Activated naive CD8-positive, alpha-beta T cell treated with anti-CD3 and anti-CD28 coated beads, Interleukin-2, amount 10 ng/mL, durations not matched to agents 7 days and 5 days (primary cell): ENCODE measurements at regions not wholly inside any gene's neighbourhood (a gene's known extent, or its start where the extent isn't known, plus 50 kb on each side); places are given as distances from the start of the nearest gene placed in this dataset.

ENCODE experiments used
- ATAC-seq: fragments of 150-1000 bp; cut with Tn5 transposase; one replicate; pipeline ENCODE4 v1.10.0; 2021; ENCODE audit warnings: low read depth, moderate library complexity
- POLR2A ChIA-PET: fragments of 350-600 bp; sonication (Branson Sonifier 250); formaldehyde crosslinking; loops from one replicate; lab custom pipeline; 2021; ENCODE audit warnings: antibody characterized with exemption; lab: Charles Lee
- DNase-seq: peaks from one replicate; pipeline ENCODE4 v3.0.0; 2021
- H3K27ac Mint-ChIP-seq: one replicate; pipeline ENCODE4 v1.8.0; 2022; ENCODE audit warnings: mild to moderate bottlenecking, mixed read lengths
- H3K27me3 Mint-ChIP-seq: one replicate; pipeline ENCODE4 v1.8.0; 2022; ENCODE audit warnings: mild to moderate bottlenecking, moderate library complexity, mixed read lengths
- H3K36me3 Mint-ChIP-seq: one replicate; pipeline ENCODE4 v1.8.0; 2021; ENCODE audit warnings: mild to moderate bottlenecking, mixed read lengths
- H3K4me1 Mint-ChIP-seq: one replicate; pipeline ENCODE4 v1.8.0; 2021; ENCODE audit warnings: mixed read lengths
- H3K4me3 Mint-ChIP-seq: one replicate; pipeline ENCODE4 v1.8.0; 2022; ENCODE audit warnings: mild to moderate bottlenecking, moderate library complexity, mixed read lengths
- H3K9me3 Mint-ChIP-seq: one replicate; pipeline ENCODE4 v1.8.0; 2021; ENCODE audit warnings: mixed read lengths

GRCh38 chr22:47323518-47323917 is 561.1 kb downstream of the TBC1D22A start:
- DNase-seq (no peak), ATAC-seq (no peak)
- no peak overlapping the region for H3K4me3 Mint-ChIP-seq
- no peak overlapping the region for H3K27ac Mint-ChIP-seq
- no peaks in the 10 kb centered on the region for H3K27me3 Mint-ChIP-seq
- POLR2A ChIA-PET, result no interaction called here
- H3K4me1 Mint-ChIP-seq, result no peaks in the 10 kb centered on the region
- H3K9me3 Mint-ChIP-seq, result peaks cover 3% of the 10 kb centered on the region
- H3K36me3 Mint-ChIP-seq, result no peaks in the 10 kb centered on the region

- ATAC-seq (no peak), DNase-seq (no peak)
- no peak overlapping the region for H3K27ac Mint-ChIP-seq
- H3K4me1 Mint-ChIP-seq, result no peaks in the 10 kb centered on the region
- H3K9me3 Mint-ChIP-seq, result peaks cover 3% of the 10 kb centered on the region
- H3K4me3 Mint-ChIP-seq, result no peak overlapping the region
- POLR2A ChIA-PET, result no interaction called here
- H3K36me3 Mint-ChIP-seq, result no peaks in the 10 kb centered on the region
- H3K27me3 Mint-ChIP-seq, result no peaks in the 10 kb centered on the region
Measured at GRCh38 chr22:47322854-47323253, 560.4 kb downstream of the TBC1D22A start.

- Mint-ChIP-seq H3K27ac (no peak overlapping the region), H3K4me3 (no peak overlapping the region), H3K4me1 (no peaks in the 10 kb centered on the region), H3K36me3 (no peaks in the 10 kb centered on the region), H3K27me3 (no peaks in the 10 kb centered on the region), H3K9me3 (peaks cover 3% of the 10 kb centered on the region)
- POLR2A ChIA-PET, result no interaction called here
- DNase-seq (no peak), ATAC-seq (no peak)
Measured at GRCh38 chr22:47320560-47320959, 558.1 kb downstream of the TBC1D22A start.

- Mint-ChIP-seq H3K36me3 (no peaks in the 10 kb centered on the region), H3K4me1 (no peaks in the 10 kb centered on the region), H3K9me3 (peaks cover 5% of the 10 kb centered on the region), H3K27me3 (peaks cover 4% of the 10 kb centered on the region), H3K27ac (no peak overlapping the region), H3K4me3 (no peak overlapping the region)
- DNase-seq, result no peak
- no peak for ATAC-seq
- POLR2A ChIA-PET, result no interaction called here
Measured at GRCh38 chr22:47318041-47318737, 555.7 kb downstream of the TBC1D22A start.

GRCh38 chr22:47315862-47316419 is 553.5 kb downstream of the TBC1D22A start:
- H3K4me3 Mint-ChIP-seq, result no peak overlapping the region
- ATAC-seq (no peak), DNase-seq (no peak)
- H3K36me3 Mint-ChIP-seq, result no peaks in the 10 kb centered on the region
- H3K27ac Mint-ChIP-seq, result no peak overlapping the region
- H3K4me1 Mint-ChIP-seq, result no peaks in the 10 kb centered on the region
- POLR2A ChIA-PET, result no interaction called here
- H3K27me3 Mint-ChIP-seq, result peaks cover 6% of the 10 kb centered on the region
- peaks cover 5% of the 10 kb centered on the region for H3K9me3 Mint-ChIP-seq

- POLR2A ChIA-PET, result no interaction called here
- no peak for ATAC-seq
- no peak overlapping the region for H3K4me3 Mint-ChIP-seq
- H3K27ac Mint-ChIP-seq, result no peak overlapping the region
- H3K27me3 Mint-ChIP-seq, result peaks cover 6% of the 10 kb centered on the region
- peaks cover 5% of the 10 kb centered on the region for H3K9me3 Mint-ChIP-seq
- H3K4me1 Mint-ChIP-seq, result no peaks in the 10 kb centered on the region
- H3K36me3 Mint-ChIP-seq, result no peaks in the 10 kb centered on the region
- no peak for DNase-seq
Measured at GRCh38 chr22:47310601-47311000, 548.2 kb downstream of the TBC1D22A start.

GRCh38 chr22:47309946-47310345 is 547.5 kb downstream of the TBC1D22A start:
- Mint-ChIP-seq H3K4me1 (no peaks in the 10 kb centered on the region), H3K9me3 (peaks cover 4% of the 10 kb centered on the region), H3K27ac (no peak overlapping the region), H3K4me3 (no peak overlapping the region), H3K36me3 (no peaks in the 10 kb centered on the region), H3K27me3 (peaks cover 6% of the 10 kb centered on the region)
- DNase-seq, result no peak
- POLR2A ChIA-PET, result no interaction called here
- no peak for ATAC-seq

GRCh38 chr22:47309476-47309875 is 547.0 kb downstream of the TBC1D22A start:
- Mint-ChIP-seq H3K27me3 (peaks cover 6% of the 10 kb centered on the region), H3K4me3 (no peak overlapping the region)
- POLR2A ChIA-PET, result no interaction called here

GRCh38 chr22:47308886-47309285 is 546.4 kb downstream of the TBC1D22A start:
- no peaks in the 10 kb centered on the region for H3K36me3 Mint-ChIP-seq
- H3K27ac Mint-ChIP-seq, result no peak overlapping the region
- H3K4me3 Mint-ChIP-seq, result no peak overlapping the region
- POLR2A ChIA-PET, result no interaction called here
- no peak for ATAC-seq
- H3K9me3 Mint-ChIP-seq, result peaks cover 3% of the 10 kb centered on the region
- peaks cover 2% of the 10 kb centered on the region for H3K27me3 Mint-ChIP-seq
- no peaks in the 10 kb centered on the region for H3K4me1 Mint-ChIP-seq
- no peak for DNase-seq

More at GRCh38 chr22:47309476-47309875, 547.0 kb downstream of the TBC1D22A start:
- no peak for ATAC-seq
- DNase-seq, result no peak
- no peak overlapping the region for H3K27ac Mint-ChIP-seq
- no peaks in the 10 kb centered on the region for H3K36me3 Mint-ChIP-seq
- H3K4me1 Mint-ChIP-seq, result no peaks in the 10 kb centered on the region
- H3K9me3 Mint-ChIP-seq, result peaks cover 3% of the 10 kb centered on the region

- H3K27me3 Mint-ChIP-seq, result peaks cover 2% of the 10 kb centered on the region
- H3K27ac Mint-ChIP-seq, result no peak overlapping the region
- no peak overlapping the region for H3K4me3 Mint-ChIP-seq
- peaks cover 3% of the 10 kb centered on the region for H3K9me3 Mint-ChIP-seq
- H3K36me3 Mint-ChIP-seq, result no peaks in the 10 kb centered on the region
- DNase-seq, result no peak
- H3K4me1 Mint-ChIP-seq, result no peaks in the 10 kb centered on the region
- POLR2A ChIA-PET, result no interaction called here
- ATAC-seq, result no peak
Measured at GRCh38 chr22:47307822-47308221, 545.4 kb downstream of the TBC1D22A start.

GRCh38 chr22:47307326-47307725 is 544.9 kb downstream of the TBC1D22A start:
- peaks cover 3% of the 10 kb centered on the region for H3K9me3 Mint-ChIP-seq

GRCh38 chr22:47304854-47305253 is 542.4 kb downstream of the TBC1D22A start:
- Mint-ChIP-seq H3K4me1 (no peaks in the 10 kb centered on the region), H3K27me3 (no peaks in the 10 kb centered on the region), H3K9me3 (peaks cover 1% of the 10 kb centered on the region), H3K4me3 (no peak overlapping the region), H3K27ac (no peak overlapping the region), H3K36me3 (no peaks in the 10 kb centered on the region)
- DNase-seq (no peak), ATAC-seq (no peak)
- POLR2A ChIA-PET, result no interaction called here

More at GRCh38 chr22:47307326-47307725, 544.9 kb downstream of the TBC1D22A start:
- no peaks in the 10 kb centered on the region for H3K4me1 Mint-ChIP-seq
- DNase-seq (no peak), ATAC-seq (no peak)
- H3K36me3 Mint-ChIP-seq, result no peaks in the 10 kb centered on the region
- peaks cover 2% of the 10 kb centered on the region for H3K27me3 Mint-ChIP-seq
- no peak overlapping the region for H3K4me3 Mint-ChIP-seq
- POLR2A ChIA-PET, result no interaction called here
- no peak overlapping the region for H3K27ac Mint-ChIP-seq

- Mint-ChIP-seq H3K4me1 (no peaks in the 10 kb centered on the region), H3K9me3 (peaks cover 1% of the 10 kb centered on the region), H3K27me3 (no peaks in the 10 kb centered on the region), H3K27ac (no peak overlapping the region), H3K36me3 (no peaks in the 10 kb centered on the region), H3K4me3 (no peak overlapping the region)
- POLR2A ChIA-PET, result no interaction called here
- ATAC-seq (no peak), DNase-seq (no peak)
Measured at GRCh38 chr22:47304191-47304831, 541.9 kb downstream of the TBC1D22A start.
